ENCODE measurements at regions not wholly inside any gene's neighbourhood (a gene's known extent, or its start where the extent isn't known, plus 50 kb on each side); places are given as distances from the start of the nearest gene placed in this dataset.

DNA sequence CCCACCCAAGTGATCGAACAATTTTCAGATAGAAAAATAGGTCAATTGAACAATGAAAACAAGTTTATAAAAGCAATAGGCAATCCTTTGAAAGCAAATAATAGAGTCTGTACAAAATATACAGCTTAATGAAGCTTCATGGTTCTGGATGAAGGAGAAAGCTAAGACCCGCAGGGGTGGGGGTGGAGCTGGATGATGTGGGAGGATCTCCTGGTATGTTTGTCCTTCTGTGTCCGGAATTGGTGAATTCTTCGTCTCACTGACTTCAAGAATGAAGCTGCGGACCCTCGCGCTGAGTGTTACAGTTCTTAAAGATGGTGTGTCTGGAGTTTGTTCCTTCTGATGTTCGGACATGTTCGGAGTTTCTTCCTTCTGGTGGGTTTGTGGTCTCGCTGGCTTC, 149.9 kb downstream of the NXNL2 start:
- no peaks in the 10 kb centered on the region for H3K27me3 ChIP-seq (ENCODE audit: insufficient read depth in 3 of 3, low read length in 2 of 3)
- 82 to 89% (median 85%) methylated on average over 8 to 10 of the region's 10 CpGs for WGBS, 3 donors
- no peaks in the 10 kb centered on the region for H3K9me3 ChIP-seq
- no peaks in the 10 kb centered on the region for H3K4me1 ChIP-seq
- DNase-seq (no peak), ATAC-seq (no peak)
- no peak overlapping the region for H3K4me3 ChIP-seq
- no peak overlapping the region for H3K27ac ChIP-seq
- TF ChIP-seq, protein P1, sequence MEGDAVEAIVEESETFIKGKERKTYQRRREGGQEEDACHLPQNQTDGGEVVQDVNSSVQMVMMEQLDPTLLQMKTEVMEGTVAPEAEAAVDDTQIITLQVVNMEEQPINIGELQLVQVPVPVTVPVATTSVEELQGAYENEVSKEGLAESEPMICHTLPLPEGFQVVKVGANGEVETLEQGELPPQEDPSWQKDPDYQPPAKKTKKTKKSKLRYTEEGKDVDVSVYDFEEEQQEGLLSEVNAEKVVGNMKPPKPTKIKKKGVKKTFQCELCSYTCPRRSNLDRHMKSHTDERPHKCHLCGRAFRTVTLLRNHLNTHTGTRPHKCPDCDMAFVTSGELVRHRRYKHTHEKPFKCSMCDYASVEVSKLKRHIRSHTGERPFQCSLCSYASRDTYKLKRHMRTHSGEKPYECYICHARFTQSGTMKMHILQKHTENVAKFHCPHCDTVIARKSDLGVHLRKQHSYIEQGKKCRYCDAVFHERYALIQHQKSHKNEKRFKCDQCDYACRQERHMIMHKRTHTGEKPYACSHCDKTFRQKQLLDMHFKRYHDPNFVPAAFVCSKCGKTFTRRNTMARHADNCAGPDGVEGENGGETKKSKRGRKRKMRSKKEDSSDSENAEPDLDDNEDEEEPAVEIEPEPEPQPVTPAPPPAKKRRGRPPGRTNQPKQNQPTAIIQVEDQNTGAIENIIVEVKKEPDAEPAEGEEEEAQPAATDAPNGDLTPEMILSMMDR (IDR thresholded peaks at IDR 0.05): no peak
- H3K36me3 ChIP-seq (ENCODE audit: insufficient read depth in 1 of 2, low read depth in 1 of 2): no peaks in the 10 kb centered on the region
- intact Hi-C loops (cut with DNase I): no loop called here

DNA sequence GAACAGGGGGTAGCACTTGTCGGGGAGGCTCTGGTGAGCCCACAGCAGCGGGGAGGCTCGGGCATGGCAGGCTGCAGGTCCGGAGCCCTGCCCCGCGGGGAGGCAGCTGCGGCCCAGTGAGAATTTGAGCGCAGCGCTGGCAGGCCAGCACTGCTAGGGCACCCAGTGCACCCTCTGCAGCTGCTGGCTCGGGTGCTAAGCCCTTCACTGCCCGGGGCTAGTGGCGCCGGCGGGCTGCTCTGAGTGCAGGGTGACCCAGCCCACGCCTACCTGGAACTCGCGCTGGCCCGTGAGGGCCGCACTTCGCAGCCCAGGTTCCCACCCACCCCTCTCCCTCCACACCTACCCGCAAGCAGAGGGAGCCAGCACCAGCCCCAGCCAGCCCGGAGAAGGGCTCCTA, 151.0 kb downstream of the NXNL2 start:
- Histone ChIP-seq H3K27me3 (ENCODE audit: insufficient read depth in 3 of 3, low read length in 2 of 3) (no peaks in the 10 kb centered on the region), H3K9me3 (no peaks in the 10 kb centered on the region), H3K4me3 (no peak overlapping the region), H3K36me3 (ENCODE audit: insufficient read depth in 1 of 2, low read depth in 1 of 2) (no peaks in the 10 kb centered on the region), H3K27ac (no peak overlapping the region), H3K4me1 (no peaks in the 10 kb centered on the region)
- TF ChIP-seq, protein P1 (IDR thresholded peaks at IDR 0.05): no peak
- no peak for ATAC-seq
- intact Hi-C loops (cut with DNase I): no loop called here
- DNase-seq: no peak
- WGBS, 3 donors: 92 to 96% (median 92%) methylated on average over 20 to 22 of the region's 22 CpGs

DNA sequence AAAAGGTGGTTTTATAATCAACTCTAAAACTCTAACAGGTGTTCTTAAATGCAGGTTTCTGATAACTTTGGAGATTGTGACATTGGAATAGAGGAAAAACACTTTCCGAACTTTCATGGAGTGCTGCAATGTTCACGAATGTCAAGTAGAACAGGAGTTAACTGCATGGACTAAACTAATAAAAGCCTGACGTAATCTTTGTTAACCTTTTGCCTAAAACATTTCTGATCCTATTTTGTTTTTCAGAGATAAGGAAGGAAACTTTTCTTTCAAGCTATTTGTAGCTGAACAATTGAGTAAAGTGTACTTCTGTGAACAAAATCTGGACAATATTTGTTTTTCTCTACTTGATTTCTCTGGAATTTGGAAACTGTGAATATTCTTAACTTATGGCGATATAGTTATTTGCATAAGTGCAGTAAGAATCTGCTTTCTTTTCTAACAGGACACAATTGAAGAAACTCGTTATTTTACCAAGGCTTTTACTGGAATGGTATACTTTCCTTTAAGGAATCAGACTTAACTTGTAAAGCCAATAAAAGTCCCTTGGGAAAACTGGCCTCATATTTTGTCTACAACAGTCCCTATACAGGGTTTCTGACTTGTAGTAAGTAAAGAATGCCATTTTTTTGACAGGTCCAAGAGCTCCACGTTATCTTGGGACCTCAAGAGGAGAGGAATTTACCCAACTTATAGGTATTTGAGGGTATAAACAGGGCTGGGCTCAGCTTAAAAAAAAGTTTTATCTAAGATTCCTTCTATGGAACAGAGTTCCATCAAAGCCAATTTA, 154.7 kb downstream of the NXNL2 start:
- WGBS, 3 donors: 81 to 85% (median 82%) methylated on average over 6 of the region's 6 CpGs
- no peak for DNase-seq
- no peaks in the 10 kb centered on the region for H3K27me3 ChIP-seq (ENCODE audit: insufficient read depth in 3 of 3, low read length in 2 of 3)
- H3K4me1 ChIP-seq: no peaks in the 10 kb centered on the region
- H3K4me3 ChIP-seq: no peak overlapping the region
- intact Hi-C loops (cut with DNase I): no loop called here
- TF ChIP-seq, protein P1 (IDR thresholded peaks at IDR 0.05): no peak
- H3K36me3 ChIP-seq (ENCODE audit: insufficient read depth in 1 of 2, low read depth in 1 of 2): no peaks in the 10 kb centered on the region
- no peak for ATAC-seq
- peaks cover 6% of the 10 kb centered on the region for H3K9me3 ChIP-seq
- no peak overlapping the region for H3K27ac ChIP-seq

DNA sequence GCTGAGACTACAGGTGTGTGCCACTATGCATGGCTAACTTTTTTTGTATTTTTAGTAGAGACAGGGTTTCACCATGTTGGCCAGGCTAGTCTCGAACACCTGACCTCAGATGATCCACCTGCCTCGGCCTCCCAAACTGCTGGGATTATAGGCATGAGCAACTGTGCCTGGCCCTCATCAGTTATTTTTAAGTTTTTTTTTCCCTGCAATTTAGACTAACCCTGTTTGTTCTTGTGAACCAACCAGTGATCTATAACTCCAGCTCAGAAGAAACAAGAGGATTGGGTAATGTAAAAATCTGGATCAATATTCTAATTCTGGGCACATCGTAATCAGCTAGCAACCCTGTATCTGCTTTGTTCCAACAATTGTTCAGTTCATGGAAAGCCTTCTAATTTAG, 155.7 kb downstream of the NXNL2 start:
- TF ChIP-seq, protein P1 (IDR thresholded peaks at IDR 0.05): no peak
- DNase-seq: no peak
- H3K4me1 ChIP-seq: no peaks in the 10 kb centered on the region
- no peaks in the 10 kb centered on the region for H3K27me3 ChIP-seq (ENCODE audit: insufficient read depth in 3 of 3, low read length in 2 of 3)
- intact Hi-C loops (cut with DNase I): no loop called here
- no peak overlapping the region for H3K27ac ChIP-seq
- H3K9me3 ChIP-seq: peaks cover 6% of the 10 kb centered on the region
- WGBS, 3 donors: 93 to 95% (median 95%) methylated on average over 3 of the region's 3 CpGs
- ATAC-seq: no peak
- H3K4me3 ChIP-seq: no peak overlapping the region
- H3K36me3 ChIP-seq (ENCODE audit: insufficient read depth in 1 of 2, low read depth in 1 of 2): no peaks in the 10 kb centered on the region

DNA sequence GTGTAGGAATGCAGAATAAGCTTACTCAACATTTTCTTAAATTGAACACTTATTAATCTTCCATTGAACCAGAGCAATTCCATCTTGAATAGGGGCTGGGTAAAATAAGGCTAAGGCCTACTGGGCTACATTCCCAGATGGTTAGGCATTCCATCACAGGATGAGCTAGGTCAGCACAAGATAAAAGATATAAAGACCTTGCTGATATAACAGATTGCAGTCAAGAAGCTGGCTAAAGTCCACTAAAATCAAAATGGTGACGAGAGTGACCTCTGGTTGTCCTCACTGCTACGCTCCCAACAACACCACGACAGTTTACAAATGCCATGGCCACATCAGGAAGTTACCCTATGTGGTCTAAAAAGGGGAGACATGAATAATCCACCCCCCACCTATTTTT, 156.1 kb downstream of the NXNL2 start:
- Histone ChIP-seq H3K27me3 (ENCODE audit: insufficient read depth in 3 of 3, low read length in 2 of 3) (no peaks in the 10 kb centered on the region), H3K36me3 (ENCODE audit: insufficient read depth in 1 of 2, low read depth in 1 of 2) (no peaks in the 10 kb centered on the region), H3K27ac (no peak overlapping the region), H3K4me1 (no peaks in the 10 kb centered on the region), H3K4me3 (no peak overlapping the region), H3K9me3 (peaks cover 6% of the 10 kb centered on the region)
- DNase-seq: no peak
- TF ChIP-seq, protein P1 (IDR thresholded peaks at IDR 0.05): no peak
- intact Hi-C loops (cut with DNase I): no loop called here
- WGBS, 3 donors: 89 to 96% (median 95%) methylated on average over 3 of the region's 3 CpGs
- ATAC-seq: no peak
